ENCODE measurements at regions not wholly inside any gene's neighbourhood (a gene's known extent, or its start where the extent isn't known, plus 50 kb on each side); places are given as distances from the start of the nearest gene placed in this dataset.

- no peak overlapping the region for H3K4me3 ChIP-seq (ENCODE audit: low read length)
- DNase-seq, result no peak
- no peaks in the 10 kb centered on the region for H3K9me3 ChIP-seq (ENCODE audit: control insufficient read depth, low read length)
- Mint-ChIP-seq H3K27ac (no peak overlapping the region), H3K4me3 (no peak overlapping the region), H3K36me3 (ENCODE audit: low read depth) (no peaks in the 10 kb centered on the region), H3K27me3 (ENCODE audit: insufficient read depth) (no peaks in the 10 kb centered on the region), H3K4me1 (no peaks in the 10 kb centered on the region), H3K9me3 (peaks cover 2% of the 10 kb centered on the region)
- H3K4me1 ChIP-seq (ENCODE audit: control insufficient read depth, insufficient read depth, low read length), result no peaks in the 10 kb centered on the region
- TF ChIP-seq, protein P1, sequence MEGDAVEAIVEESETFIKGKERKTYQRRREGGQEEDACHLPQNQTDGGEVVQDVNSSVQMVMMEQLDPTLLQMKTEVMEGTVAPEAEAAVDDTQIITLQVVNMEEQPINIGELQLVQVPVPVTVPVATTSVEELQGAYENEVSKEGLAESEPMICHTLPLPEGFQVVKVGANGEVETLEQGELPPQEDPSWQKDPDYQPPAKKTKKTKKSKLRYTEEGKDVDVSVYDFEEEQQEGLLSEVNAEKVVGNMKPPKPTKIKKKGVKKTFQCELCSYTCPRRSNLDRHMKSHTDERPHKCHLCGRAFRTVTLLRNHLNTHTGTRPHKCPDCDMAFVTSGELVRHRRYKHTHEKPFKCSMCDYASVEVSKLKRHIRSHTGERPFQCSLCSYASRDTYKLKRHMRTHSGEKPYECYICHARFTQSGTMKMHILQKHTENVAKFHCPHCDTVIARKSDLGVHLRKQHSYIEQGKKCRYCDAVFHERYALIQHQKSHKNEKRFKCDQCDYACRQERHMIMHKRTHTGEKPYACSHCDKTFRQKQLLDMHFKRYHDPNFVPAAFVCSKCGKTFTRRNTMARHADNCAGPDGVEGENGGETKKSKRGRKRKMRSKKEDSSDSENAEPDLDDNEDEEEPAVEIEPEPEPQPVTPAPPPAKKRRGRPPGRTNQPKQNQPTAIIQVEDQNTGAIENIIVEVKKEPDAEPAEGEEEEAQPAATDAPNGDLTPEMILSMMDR (conservative IDR thresholded peaks at IDR 0.05), result no peak
- no peak overlapping the region for H3K27ac ChIP-seq (ENCODE audit: low read depth, low read length)
- H3K36me3 ChIP-seq (ENCODE audit: control insufficient read depth, insufficient read depth, low read length), result no peaks in the 10 kb centered on the region
- H3K27me3 ChIP-seq (ENCODE audit: control insufficient read depth, insufficient read depth, low read length, poor library complexity, severe bottlenecking), result no peaks in the 10 kb centered on the region
- no peak overlapping the region for H3K9ac ChIP-seq (ENCODE audit: extremely low read depth, low read length, poor library complexity, severe bottlenecking)
Measured at GRCh38 chr5:105745111-105745510, 1925.6 kb downstream of the EFNA5 start.

DNA sequence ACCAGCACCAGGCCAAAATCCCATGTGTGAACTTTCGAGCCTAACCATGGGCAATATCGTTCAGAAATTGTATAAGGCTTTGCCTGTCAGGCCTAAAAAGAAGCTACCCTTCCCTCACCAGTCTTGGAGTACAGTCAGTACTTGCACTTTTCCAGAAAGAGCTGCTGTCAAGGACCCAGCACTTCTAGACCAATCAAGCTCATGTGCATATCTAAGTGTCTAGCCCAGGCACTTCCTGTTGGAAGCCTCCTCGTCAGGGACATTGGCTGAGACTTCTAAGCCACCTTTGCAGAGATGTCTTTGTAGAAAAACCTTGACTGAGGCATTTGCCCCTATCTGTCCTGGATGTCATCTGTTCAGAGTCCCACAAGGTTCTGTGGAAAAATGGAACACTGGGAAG lies 1930.5 kb downstream of the EFNA5 start:
- no peaks in the 10 kb centered on the region for H3K36me3 ChIP-seq (ENCODE audit: control insufficient read depth, insufficient read depth, low read length)
- no peaks in the 10 kb centered on the region for H3K9me3 ChIP-seq (ENCODE audit: control insufficient read depth, low read length)
- Mint-ChIP-seq H3K4me3 (no peak overlapping the region), H3K36me3 (ENCODE audit: low read depth) (no peaks in the 10 kb centered on the region), H3K27ac (no peak overlapping the region), H3K27me3 (ENCODE audit: insufficient read depth) (no peaks in the 10 kb centered on the region), H3K9me3 (no peaks in the 10 kb centered on the region), H3K4me1 (no peaks in the 10 kb centered on the region)
- no peak for DNase-seq
- TF ChIP-seq, protein P1 (conservative IDR thresholded peaks at IDR 0.05), result no peak
- no peak overlapping the region for H3K4me3 ChIP-seq (ENCODE audit: low read length)
- H3K27ac ChIP-seq (ENCODE audit: low read depth, low read length), result no peak overlapping the region
- no peaks in the 10 kb centered on the region for H3K4me1 ChIP-seq (ENCODE audit: control insufficient read depth, insufficient read depth, low read length)
- no peaks in the 10 kb centered on the region for H3K27me3 ChIP-seq (ENCODE audit: control insufficient read depth, insufficient read depth, low read length, poor library complexity, severe bottlenecking)
- WGBS, 2 experiments (ENCODE audit: insufficient coverage in 1 of 2, insufficient read length in 1 of 2), result 90 to 92% methylated on average over 3 of the region's 3 CpGs
- no peak overlapping the region for H3K9ac ChIP-seq (ENCODE audit: extremely low read depth, low read length, poor library complexity, severe bottlenecking)

DNA sequence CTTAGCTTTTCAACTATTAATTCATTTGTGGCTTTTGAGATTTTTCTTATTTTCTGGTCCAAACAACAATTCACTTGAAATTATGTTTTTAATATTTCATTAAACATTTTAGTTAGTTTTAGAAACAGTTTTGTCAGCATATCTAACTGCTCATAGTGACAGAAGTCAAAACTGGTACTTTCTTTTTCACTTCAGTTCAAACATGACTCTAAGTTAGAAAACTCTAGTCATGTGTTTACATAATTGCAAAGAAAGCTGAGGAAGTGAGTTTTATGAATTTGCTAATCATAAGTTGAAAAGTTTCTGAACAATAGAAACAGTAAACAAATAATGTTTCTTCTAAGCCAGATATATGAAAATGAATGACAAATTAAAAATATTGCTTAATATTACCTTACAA lies 1931.0 kb downstream of the EFNA5 start:
- DNase-seq, result no peak
- Histone ChIP-seq H3K36me3 (ENCODE audit: control insufficient read depth, insufficient read depth, low read length) (no peaks in the 10 kb centered on the region), H3K4me3 (ENCODE audit: low read length) (no peak overlapping the region), H3K9me3 (ENCODE audit: control insufficient read depth, low read length) (no peaks in the 10 kb centered on the region), H3K4me1 (ENCODE audit: control insufficient read depth, insufficient read depth, low read length) (no peaks in the 10 kb centered on the region), H3K27me3 (ENCODE audit: control insufficient read depth, insufficient read depth, low read length, poor library complexity, severe bottlenecking) (no peaks in the 10 kb centered on the region), H3K9ac (ENCODE audit: extremely low read depth, low read length, poor library complexity, severe bottlenecking) (no peak overlapping the region), H3K27ac (ENCODE audit: low read depth, low read length) (no peak overlapping the region)
- TF ChIP-seq, protein P1 (conservative IDR thresholded peaks at IDR 0.05), result no peak
- Mint-ChIP-seq H3K36me3 (ENCODE audit: low read depth) (no peaks in the 10 kb centered on the region), H3K27ac (no peak overlapping the region), H3K4me3 (no peak overlapping the region), H3K27me3 (ENCODE audit: insufficient read depth) (no peaks in the 10 kb centered on the region), H3K4me1 (no peaks in the 10 kb centered on the region), H3K9me3 (no peaks in the 10 kb centered on the region)

Data from endodermal cell (in vitro differentiated cells).